HUDEP-2 (cell line): ENCODE measurements at regions not wholly inside any gene's neighbourhood (a gene's known extent, or its start where the extent isn't known, plus 50 kb on each side); places are given as distances from the start of the nearest gene placed in this dataset.

Experiments used
- DNase-seq, 76 experiments: peaks; one replicate each; lab custom pipeline; 2025; ENCODE audit not compliant: unreplicated experiment in 76 of 76; lab: John Stamatoyannopoulos, UW

GRCh38 chr13:22041741-22042140, 370.9 kb downstream of the FGF9 start:
- DNase-seq = no peak

DNA sequence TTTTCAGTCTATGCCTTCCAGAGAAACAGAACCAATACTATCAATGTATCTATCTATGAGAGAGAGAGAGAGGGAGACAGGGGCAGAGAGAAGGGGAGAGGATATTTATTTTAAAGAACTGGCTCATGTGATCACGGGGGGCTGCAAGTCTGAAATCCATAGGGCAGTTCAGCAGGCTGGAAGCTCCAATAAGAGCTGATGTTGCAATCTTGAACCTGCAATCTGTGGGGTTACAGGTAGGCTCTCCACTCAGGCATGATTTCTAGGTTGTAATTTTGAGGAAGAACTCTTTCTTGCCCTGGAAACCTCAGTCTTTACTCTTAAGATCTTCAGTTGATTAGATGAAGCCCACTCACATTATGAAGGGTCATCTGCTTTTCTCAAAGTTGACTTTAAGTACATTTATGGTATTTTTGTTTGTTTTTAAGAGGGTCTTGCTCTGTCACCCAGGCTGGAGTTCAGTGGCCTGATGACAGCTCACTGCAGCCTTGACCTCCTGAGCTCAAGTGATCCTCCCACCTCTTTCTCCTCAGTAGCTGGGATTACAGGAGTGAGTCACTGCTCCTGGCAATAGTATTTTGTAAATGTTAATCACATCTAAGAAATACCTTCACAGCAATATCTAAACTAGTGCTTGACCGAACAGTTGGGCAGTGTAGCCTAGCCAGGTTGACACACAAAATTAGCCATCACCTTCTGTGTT, 376.4 kb downstream of the FGF9 start:
- no peak for DNase-seq

- DNase-seq = no peak
Observed at GRCh38 chr13:22047785-22048104, 376.9 kb downstream of the FGF9 start.

GRCh38 chr13:22049384-22049783, 378.5 kb downstream of the FGF9 start:
- DNase-seq = no peak

DNA sequence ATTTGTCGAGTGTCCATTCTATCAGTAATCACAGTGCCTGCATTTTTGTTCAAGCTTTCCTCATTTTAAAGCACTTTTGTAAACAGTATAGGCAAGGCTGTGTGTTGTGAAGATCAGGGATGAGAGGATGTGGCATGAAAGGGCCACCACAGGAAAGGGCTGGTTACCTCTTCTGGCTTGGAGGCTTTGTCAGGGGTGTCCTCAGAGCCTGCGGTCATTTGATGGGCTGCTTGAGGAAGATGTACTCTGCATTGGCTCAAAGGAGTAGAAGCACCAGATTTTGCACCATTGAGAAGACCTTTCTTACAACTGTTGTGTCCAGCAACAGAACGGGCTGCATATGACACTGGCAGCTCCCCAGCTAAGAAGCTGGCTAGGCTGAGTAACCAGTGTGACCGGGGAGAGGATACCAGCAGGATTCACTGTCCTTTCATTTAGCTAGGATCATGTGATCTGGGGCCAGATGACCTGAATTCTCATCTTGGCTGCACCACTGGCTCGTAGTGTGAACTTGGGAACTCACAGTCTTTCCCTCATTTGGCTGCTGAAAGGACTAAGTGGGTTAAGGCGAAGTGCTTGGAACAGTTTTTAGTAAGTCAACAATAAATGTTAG, 380.2 kb downstream of the FGF9 start:
- DNase-seq = no peak

DNA sequence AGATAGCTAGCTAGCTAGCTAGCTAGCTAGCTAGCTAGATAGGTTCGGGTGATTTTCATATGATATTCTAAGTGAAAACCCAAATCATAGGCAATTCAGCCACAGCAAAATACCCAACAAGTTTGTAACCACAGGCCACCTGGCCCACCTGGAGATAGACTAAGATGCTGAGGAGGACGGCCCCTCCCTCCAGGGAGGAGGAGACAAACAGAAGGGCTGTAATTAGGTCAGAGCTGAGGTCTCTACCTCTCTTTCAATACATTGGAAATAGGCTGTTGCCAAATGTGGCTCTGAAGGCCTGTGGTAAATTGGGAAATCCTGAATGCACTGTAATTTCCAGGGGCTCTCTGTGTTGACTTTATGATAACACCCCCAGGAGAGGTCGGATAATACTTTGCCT, 382.2 kb downstream of the FGF9 start:
- DNase-seq = no peak

- DNase-seq = no peak
Observed at GRCh38 chr13:22055259-22055658, 384.4 kb downstream of the FGF9 start.

DNA sequence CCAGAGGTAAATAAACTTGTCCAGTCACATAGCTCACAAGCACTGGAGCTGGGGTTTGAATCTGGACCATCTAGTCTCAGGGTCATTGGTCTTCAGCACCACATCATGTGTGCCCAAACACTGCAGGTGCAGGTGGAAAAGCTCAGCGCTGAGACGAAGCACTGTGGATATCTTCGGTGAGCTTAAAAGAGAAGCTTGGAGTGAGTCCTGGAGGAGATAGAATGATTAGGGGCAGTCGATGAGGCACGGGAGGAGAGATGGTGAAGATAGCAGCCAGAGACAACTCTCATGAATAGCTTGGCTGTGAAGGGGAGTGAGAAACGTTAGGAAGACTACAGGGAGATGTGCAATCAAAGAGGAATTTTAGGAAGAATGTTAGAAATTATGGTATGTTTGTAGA, 389.3 kb downstream of the FGF9 start:
- DNase-seq = no peak

- no peak for DNase-seq
Observed at GRCh38 chr13:22061371-22061805, 390.5 kb downstream of the FGF9 start.

DNA sequence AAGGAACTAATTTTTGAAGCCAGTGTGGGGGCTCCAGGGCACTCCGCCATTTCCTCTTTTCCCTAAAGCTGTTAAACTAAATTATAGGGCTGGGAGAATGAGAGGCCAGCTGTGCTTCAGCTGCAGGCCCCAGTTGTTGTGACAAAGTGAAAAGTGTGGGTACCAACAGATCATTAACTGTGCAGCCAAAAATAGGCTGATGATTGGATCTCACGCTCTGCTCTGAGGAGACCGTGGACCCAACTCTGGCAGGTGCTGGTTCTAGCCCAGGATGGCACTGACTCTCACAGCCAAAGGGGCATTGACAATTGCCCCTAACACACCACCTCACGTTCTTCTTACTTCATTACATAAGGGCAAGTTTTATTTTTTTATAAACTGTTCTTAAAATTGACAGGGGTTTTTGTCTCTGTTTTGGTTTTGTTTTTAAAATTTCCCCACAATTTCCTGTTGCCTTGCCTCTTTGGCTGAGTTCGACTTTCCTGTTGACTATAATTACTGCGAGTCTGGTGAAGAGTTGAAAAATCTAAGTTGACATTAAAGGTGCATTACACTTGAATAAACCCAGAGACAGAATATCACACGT, 391.0 kb downstream of the FGF9 start:
- DNase-seq = no peak

- no peak for DNase-seq
Observed at GRCh38 chr13:22062478-22063205, 391.8 kb downstream of the FGF9 start.

DNA sequence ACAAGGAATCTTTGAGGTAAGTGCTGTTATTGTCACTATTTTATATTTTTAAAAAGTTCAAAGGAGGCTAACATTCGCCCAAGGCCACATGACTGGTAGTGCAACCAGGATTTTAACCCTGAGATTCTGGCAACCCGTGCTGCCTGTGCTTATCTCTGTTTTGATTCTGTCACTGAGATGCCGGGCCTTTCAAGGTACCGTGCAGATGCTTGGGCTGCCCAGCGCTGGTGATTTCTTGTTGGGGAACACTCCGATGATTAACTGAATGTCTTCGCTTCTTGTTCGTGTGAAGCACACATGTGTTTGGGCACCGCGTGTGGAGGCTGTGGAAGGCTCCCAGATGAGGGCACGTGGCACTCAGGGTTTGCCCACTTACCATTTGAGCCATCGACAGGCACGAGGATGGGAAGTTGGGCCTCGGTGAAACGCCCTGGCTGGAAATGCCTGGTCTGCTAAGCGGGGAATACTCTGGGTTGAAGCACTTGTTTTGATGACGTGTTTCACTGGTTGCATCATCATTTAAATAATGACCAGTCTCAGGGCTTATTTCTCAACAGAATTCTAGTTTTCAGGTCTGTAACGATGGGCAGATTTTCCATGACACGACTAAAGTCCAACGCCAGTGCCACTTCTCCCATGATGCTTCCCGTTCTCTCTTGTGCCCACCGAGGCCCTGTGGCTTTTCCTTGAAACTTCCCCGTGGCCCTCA, 392.7 kb downstream of the FGF9 start:
- no peak for DNase-seq

DNA sequence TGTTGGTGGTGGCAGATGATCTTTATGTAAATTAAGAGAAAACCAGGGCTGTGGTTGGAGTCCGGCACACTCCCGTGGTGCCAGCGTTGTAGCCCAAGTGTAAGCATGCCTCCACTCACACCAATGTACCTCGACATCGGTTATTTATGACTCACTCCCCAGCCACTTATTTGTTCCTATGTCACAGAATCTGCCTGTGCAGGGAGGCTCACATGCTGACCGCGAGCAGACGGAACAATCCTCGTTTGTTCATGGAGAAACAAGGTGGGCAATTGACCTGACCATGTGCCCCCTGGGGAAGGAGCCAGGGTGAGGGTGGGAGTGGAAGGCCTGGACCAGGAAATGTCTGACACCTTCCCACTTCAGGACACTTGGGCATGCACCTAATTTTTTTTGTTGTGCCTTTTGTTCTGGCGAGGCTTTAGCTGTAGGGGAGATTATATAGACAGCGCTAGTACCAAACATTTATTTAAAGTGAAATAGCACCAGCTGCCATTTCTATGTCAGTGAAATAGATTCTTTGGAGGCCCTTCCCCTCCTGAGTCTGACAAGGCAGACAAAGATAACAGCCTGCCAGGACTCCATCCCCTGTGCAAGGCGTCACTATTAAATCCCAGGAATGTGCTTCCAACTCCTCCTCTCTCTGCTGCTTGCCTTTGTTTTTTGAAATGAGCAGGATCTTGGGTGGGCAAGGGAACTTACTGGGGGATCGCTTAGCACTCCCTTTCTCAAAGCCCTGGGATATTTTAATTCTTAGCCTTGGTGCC, 394.2 kb downstream of the FGF9 start:
- DNase-seq = no peak

DNA sequence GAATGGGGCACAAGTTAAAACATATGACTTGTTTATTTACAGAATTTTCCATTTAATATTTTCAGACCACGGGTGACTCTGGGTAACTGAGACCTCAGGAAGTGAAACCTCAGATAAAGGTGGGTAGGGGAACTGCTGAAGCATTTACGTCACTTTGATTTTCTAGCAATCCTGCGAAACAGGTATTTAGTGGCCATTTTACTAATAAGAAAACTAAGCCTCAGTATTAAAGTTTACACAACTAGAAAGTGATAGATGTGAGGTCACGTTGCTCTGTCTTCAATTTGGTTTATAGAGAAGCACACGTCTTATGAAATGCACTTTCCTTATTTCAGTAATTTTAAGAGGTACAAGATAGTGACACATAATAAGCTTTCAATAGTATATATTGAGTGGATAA, 402.8 kb downstream of the FGF9 start:
- DNase-seq = no peak

DNA sequence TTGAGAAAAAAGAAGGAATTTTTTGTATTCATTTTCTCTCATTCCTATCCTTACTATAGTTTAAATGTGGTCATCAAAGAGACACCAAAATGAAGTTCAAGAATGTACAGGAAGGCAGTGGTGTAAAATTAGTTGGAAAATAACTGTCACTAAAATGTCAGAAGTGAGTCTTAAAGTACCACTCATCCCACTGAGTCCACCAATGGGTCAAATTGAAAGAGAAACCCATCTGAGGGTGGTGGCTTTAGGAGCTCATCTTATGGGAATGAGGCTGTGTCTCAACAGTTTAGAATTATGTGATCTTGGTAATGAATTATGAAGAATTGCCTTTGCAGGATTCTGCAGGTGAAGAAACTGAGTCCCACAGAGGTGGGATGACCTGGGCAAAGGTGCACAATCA, 403.5 kb downstream of the FGF9 start:
- no peak for DNase-seq

- no peak for DNase-seq
Observed at GRCh38 chr13:22076658-22077057, 405.8 kb downstream of the FGF9 start.

DNA sequence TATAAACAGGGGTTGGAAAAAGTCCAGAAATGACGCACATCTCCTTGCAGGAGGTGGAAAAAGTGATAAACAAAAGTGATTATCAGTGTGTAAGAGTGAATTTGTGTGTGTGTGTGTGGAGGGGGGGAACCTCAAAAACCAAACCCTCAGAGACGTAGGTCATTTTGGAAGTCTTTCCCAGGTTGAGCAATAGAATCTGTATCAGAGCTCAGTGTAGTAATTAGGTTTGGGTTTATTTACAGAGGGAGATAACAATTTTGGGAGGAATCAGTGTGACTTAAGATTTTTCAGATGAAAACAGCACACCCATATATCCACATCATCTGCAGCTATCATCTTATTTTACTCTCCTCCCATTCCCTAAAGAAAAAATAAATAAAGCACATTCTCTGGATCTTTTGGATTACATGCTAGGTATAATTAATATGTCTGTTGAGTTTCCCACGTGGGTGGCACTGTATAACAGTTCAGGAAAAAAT, 406.4 kb downstream of the FGF9 start:
- no peak for DNase-seq

DNA sequence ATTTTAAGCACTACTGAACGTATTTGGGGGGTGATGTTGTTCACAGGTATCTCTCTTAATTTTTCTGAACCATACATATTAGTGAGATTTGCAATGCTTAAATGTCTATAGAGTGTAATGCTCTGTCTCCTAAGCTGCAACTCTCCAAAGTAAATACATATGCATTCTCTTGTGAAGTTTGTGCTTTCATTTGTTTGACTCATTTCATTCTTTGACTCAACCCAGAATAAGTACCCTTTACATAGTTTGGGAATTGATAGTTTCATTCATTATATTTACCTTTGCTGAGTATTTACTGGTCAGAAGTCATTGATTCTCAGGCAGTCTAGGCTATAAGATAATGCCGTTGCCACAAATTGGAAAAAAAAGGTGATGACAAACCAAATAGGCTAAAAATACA, 406.9 kb downstream of the FGF9 start:
- no peak for DNase-seq

DNA sequence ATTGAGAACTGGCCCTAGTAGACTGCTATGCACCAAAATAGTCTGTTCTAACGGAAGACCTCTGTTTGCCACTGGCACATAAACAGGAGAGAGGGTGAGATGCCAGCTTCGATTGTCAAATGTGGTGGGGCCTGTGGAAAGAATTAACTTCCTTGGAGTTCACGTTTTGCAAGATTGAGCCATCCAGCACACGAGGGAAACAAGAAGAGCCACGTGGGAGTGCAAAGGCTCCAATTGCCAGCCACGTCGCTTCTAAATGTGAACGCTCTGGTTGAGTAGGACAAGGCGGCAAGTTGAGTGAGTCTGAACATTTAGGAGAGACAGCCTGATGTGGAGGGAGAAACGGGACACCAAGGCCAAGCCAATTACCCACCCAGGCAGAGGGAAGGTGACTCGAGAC, 409.1 kb downstream of the FGF9 start:
- DNase-seq = no peak

- DNase-seq = no peak
Observed at GRCh38 chr13:22080832-22081231, 410.0 kb downstream of the FGF9 start.
